Occipital lobe (tissue), 1 donor: ENCODE measurements at regions not wholly inside any gene's neighbourhood (a gene's known extent, or its start where the extent isn't known, plus 50 kb on each side); places are given as distances from the start of the nearest gene placed in this dataset.

Experiments
- DNase-seq: peaks from one replicate; lab custom pipeline; 2025; lab: John Stamatoyannopoulos, UW

- DNase-seq: no peak
Observed at GRCh38 chr15:93206893-93207292, 117.9 kb upstream of the RGMA start.

DNA sequence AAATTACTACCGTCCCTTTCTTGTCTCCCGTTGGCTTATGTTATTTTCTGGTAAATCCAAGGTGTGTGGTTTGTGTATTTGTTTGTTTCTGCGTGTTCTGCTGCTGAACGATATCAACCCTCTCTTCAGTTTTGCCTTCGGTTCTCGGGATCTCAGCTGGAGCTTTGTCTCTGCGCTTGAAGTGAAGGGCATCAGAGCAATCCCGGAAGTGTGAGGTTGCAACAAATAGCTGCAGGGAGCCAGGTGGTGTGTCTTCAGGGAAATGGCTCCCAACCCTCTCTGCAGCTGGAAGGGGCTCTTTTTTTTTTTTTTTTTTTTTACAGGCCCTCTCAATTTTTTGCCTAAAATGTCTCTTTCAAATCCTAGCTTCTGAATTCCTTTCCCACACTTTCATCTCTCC lies 116.4 kb upstream of the RGMA start:
- DNase-seq: no peak

DNA sequence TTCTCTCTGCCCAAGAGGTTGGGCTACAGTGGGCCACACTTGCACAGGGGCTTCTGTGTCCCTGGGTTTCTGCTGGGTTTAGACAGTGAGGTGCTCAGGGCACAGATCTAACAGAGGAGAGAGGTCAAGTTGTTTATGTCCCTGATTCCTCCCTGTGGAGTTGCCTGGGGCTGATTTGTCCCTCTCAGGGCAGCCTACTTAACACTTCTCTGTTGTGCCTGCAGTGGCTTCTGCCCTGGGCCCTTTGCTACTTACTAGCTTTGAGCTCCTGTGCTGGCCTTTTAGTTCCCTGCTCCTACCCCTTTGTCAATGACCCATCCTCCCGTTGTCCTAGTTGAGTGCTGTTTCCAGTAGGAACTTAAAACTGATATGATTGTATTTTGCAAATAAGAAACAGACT lies 114.0 kb upstream of the RGMA start:
- no peak for DNase-seq

- DNase-seq: no peak
Observed at GRCh38 chr15:93202405-93202804, 113.4 kb upstream of the RGMA start.

DNA sequence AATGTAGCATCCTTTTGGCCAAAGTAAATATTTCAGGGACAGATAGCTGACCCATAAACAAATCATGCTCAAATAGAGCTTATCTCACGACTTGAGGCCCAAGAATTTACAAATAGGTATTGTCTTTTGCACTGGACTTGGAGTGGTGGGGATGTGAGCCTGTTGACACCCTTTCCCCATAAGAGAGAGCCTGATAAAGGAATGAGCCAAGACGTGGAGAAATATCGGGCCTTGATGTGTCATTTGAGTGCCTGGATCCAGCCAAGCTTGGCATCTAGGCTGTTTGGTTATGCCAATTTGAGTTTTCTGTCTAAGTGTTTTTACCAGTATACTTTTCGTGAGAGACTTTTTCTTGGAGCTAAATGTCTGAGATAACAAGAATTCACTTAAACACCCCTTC lies 112.9 kb upstream of the RGMA start:
- no peak for DNase-seq

GRCh38 chr15:93200837-93201226 lies 111.8 kb upstream of the RGMA start:
- DNase-seq: no peak

GRCh38 chr15:93200081-93200836 lies 111.2 kb upstream of the RGMA start:
- no peak for DNase-seq

- DNase-seq: no peak
Observed at GRCh38 chr15:93196135-93196670, 107.2 kb upstream of the RGMA start.

DNA sequence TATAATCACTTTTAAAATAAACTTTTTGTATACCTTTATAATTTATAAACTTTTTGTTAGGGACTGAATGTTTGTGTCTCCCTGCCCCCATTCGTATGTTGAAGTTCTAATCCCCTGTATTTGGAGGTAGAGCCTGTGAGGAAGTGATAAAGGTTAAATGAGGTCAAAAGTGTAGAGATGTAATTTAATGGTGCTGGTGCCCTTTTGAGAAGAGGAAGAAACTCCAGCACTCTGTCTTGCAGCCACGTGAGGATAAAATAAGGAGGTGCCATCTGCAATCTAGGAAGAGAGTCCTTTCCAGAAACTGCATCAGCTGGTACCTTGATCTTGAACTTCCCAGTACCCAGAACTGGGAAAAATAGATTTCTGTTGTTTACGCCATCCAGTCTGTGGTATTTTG lies 106.1 kb upstream of the RGMA start:
- DNase-seq: no peak

- DNase-seq: no peak
Observed at GRCh38 chr15:93190238-93190637, 101.2 kb upstream of the RGMA start.

- DNase-seq: no peak
Observed at GRCh38 chr15:93189561-93189960, 100.5 kb upstream of the RGMA start.

DNA sequence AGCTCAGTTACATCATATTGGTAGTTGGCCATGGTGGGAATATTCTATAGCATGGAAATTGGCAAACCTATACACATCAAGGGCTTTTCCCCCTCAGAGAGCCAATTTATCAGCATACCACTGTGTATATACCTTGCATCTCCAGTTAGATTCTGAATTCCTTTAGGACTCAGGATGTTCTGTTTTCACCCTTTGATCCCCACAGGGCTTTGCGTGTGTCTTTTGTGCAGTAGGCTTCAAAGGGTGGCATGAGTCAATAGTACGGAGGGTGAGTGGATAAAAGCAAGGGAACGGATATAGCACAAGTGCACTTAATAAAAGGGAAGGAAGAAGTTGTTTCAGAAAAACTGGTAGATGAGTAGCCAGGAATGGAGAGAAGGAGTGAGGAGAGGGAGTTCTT lies 99.2 kb upstream of the RGMA start:
- no peak for DNase-seq

- no peak for DNase-seq
Observed at GRCh38 chr15:93185796-93186195, 96.8 kb upstream of the RGMA start.

DNA sequence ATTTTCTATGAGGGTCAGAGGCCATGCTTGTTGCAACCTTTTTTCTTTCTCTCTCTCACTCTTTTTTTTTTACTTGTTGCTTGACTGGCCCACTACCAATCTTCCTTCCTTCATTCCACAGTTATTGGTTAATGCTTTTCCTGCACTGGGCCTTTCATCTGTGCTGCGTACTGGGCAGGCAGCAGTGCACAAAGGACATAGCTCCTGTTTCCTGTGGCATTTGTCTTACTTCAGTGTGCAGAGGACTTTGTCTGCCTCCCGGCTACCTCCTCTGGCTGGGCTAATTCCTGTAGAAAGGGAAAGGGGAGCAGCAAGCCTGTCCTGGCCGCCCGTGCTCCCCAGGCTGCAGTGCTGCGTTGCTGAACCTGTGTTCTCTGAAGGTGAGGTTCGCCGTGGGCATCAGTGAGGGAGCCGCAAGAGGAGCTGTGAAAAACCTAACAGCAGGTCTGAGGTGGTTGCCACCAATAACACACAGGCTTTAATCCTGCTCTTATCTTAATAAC lies 93.7 kb upstream of the RGMA start:
- DNase-seq: no peak

DNA sequence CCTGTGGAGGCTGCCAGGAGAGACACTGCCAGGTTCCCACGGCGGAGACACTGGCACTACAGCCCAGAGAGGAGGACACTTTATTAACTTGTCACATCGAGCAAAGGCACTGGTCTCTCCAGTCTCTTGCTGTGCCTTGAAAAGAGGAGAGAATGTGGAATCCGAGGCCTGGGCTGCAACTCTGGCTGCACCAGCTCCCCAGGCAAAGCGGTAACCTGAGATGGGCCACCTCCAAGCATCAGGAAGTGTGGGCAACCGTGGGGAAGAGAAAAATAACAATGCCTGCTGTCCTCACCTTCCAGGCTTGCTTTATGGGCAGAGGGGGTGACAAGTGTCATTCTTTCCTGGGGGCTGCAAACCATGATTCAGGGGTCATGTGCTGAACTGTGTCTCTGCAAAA lies 91.6 kb upstream of the RGMA start:
- DNase-seq: no peak

DNA sequence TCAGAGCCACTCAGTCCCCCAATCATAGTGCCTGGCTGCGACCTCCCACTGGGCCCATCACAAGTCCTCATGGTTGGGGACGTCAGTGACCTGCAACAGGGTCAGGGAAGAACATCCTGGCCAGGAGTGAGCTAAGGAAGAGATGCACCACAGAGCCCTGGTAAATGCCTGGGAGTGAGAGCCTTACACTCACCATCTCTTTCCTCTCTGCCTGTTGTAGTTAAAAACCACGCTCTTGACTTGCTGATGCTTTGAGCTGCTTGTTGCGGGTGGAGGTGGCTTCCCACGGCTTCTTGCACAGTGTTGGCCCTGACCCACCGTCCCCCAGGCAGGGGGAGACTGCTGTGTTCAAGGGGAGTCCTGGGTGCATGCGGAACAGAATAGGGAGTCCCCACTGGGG lies 91.1 kb upstream of the RGMA start:
- no peak for DNase-seq

- DNase-seq: no peak
Observed at GRCh38 chr15:93179700-93180102, 90.7 kb upstream of the RGMA start.

GRCh38 chr15:93179072-93179471 lies 90.1 kb upstream of the RGMA start:
- DNase-seq: no peak

- no peak for DNase-seq
Observed at GRCh38 chr15:93178371-93178770, 89.4 kb upstream of the RGMA start.

GRCh38 chr15:93176065-93176464 lies 87.1 kb upstream of the RGMA start:
- DNase-seq: no peak

- DNase-seq: no peak
Observed at GRCh38 chr15:93174836-93175235, 85.8 kb upstream of the RGMA start.

GRCh38 chr15:93173369-93173768 lies 84.4 kb upstream of the RGMA start:
- no peak for DNase-seq

GRCh38 chr15:93171476-93171875 lies 82.5 kb upstream of the RGMA start:
- no peak for DNase-seq

- no peak for DNase-seq
Observed at GRCh38 chr15:93170329-93170728, 81.3 kb upstream of the RGMA start.
